SKM-1 (cell line): ENCODE measurements at regions not wholly inside any gene's neighbourhood (a gene's known extent, or its start where the extent isn't known, plus 50 kb on each side); places are given as distances from the start of the nearest gene placed in this dataset.

Source experiments
- DNase-seq: peaks from one replicate; lab custom pipeline; 2025; ENCODE audit not compliant: unreplicated experiment; lab: John Stamatoyannopoulos, UW

DNA sequence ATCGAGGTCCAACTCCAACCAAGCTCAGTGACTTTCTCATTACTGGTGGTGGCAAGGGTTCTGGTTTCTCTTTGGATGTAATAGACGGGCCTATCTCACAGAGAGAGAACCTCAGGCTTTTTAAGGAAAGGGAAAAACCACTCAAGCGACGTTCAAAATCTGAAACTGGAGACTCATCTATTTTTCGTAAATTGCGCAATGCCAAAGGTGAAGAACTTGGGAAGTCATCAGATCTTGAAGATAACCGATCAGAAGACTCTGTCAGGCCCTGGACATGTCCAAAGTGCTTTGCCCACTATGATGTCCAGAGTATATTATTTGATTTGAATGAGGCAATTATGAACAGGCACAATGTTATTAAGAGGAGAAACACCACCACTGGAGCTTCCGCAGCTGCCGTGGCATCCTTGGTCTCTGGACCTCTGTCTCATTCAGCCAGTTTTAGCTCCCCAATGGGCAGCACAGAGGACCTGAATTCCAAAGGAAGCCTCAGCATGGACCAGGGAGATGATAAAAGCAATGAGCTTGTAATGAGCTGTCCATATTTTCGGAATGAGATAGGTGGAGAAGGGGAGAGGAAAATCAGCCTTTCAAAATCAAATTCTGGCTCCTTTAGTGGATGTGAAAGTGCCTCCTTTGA lies 343.5 kb upstream of the RGS6 start:
- DNase-seq, result no peak

DNA sequence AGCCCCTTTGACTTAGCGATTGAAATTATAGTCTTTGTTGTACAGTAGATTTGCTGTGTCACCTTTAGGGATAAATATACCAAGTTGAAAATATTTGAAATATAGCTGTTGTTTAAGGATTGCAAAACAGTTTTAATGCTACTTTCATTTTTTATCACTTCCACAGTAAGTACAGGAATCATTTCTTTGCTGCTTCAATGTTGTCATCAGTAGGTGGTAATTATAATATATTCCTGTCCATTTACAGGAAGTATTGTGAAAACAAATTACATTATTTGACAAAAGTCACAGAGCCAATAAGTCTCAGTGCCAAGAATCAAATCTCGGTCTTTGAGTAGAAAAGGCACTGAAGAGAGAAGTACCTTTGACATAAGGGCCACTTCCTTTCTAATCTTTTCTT lies 342.6 kb upstream of the RGS6 start:
- no peak for DNase-seq

DNA sequence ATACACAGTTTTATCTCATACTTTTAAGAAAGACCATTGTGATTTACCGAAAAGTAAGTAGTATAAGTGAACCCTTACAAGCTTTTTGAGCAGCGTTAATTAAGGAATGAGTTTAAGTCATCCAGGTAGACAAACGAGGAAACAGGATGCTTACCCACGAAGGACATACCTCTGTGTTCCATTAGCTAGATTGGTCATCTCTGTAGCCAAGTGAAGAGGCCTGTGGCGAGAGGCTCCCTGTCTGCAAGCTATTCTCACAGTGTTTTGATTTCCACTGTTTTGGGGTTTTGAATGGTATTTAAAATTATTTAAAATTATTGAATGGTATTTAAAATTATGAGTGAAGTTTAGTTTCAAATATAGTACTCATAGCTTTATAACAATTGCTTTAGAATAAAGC lies 342.1 kb upstream of the RGS6 start:
- DNase-seq, result no peak

DNA sequence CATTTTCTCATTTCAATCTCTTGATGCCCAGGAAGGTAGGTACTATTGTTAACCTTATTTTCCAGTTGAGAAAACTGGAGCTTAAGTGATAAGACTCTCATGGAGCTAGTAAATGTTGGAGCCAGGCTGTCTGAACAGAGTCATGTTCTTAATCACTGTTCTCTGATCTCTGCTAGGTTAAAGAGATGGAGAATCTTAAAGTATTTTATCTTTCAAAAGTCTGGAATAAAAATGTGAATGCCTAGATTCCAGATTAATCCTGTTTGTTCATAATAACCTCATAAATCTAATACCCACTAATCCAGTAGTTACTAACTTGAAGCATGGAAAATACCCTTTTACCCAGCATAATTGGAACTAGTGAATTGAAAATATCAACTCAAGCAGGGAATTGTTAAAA lies 341.0 kb upstream of the RGS6 start:
- no peak for DNase-seq

DNA sequence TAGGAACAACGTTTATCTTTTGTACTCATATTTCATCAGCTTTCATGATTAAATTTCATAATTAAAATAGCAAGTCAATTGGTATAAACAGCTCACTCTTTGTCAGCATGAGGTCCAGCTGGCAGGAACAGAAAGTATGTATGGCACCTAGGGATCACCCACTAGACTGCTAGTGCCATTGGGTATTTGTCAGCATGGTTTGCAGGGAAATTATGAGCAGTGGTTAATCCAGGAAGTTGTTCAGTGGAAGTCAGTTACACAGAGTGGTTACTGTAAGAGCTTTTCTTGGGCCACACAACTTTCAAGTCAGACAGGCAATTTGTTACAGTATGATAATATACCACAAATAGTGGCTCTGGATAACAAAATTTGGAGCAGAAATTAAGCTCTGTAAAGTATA lies 340.3 kb upstream of the RGS6 start:
- peak; percentile 6 for DNase-seq

DNA sequence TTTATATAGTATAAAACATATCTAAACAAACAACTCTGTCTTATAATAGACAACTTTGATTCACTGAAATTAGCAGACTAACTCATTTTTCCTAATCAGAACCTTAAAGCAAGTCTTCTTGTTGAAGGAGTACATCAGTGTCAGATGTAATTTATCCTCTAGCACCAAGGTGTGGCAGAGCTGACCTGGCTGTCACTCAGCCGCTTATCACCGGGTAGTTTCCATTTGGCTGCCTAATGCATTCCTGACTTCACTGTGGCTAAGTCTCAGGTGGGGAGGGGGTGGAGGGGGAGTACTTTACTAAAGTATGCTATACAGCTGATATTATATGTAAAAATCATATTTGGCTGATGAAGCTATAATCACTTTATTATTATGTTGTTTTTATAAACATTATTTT lies 339.9 kb upstream of the RGS6 start:
- DNase-seq, result no peak

DNA sequence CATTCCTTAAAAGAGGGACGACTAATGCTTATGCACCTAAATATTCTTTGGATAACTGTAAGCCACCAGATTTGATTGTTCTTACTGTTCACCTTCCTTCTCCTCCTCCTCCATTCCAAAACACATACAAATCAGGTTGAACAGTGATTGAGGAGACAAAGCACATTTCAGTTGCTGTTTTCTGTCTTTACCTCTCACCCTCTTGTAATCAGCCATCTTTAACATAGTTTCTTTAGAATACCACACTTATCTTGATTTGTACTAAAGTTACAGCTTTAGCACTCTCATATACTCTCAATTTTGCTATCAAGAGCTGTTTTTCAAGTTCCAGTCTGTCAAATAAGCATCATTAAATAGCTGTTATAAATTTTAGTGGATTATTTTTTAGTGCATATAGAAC lies 338.3 kb upstream of the RGS6 start:
- DNase-seq, result no peak

DNA sequence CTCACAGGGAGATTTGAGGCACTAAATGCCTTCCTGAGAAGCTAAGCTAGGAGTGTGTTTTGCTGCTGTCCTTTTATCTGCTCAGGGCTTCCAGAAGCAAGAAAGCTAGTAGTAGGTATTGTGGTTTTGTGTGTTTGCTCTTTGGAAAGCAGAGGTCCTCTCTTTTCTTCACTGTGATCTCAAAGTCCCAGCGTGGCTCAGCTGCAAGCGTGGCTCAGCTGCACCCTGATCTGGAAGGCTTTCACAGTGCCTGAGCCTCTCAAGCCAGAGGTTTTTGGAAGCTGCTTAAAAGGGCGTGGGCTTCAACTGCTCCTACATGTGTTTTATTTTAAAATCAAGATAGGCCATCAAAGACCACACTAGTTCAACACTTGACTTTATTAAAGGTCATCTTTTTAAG lies 337.4 kb upstream of the RGS6 start:
- DNase-seq, result no peak

DNA sequence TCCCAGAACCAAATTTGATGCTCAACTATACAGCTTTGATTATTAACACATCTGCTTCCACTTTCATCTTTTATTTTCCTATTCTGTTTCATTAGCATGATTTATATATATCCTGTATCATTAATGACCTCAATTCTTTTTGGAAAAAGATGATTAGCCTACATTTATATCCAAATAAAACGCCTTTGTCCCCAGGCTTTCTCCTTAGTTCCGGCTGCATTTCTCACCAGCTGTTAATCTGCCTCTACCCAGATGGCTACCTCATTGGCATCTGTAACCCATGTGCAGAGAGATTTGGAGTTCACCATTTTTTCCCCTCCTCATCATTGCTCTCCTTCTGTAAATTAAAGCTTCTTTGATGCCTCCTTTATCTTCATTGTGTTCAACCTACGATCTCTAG lies 336.8 kb upstream of the RGS6 start:
- DNase-seq, result no peak

DNA sequence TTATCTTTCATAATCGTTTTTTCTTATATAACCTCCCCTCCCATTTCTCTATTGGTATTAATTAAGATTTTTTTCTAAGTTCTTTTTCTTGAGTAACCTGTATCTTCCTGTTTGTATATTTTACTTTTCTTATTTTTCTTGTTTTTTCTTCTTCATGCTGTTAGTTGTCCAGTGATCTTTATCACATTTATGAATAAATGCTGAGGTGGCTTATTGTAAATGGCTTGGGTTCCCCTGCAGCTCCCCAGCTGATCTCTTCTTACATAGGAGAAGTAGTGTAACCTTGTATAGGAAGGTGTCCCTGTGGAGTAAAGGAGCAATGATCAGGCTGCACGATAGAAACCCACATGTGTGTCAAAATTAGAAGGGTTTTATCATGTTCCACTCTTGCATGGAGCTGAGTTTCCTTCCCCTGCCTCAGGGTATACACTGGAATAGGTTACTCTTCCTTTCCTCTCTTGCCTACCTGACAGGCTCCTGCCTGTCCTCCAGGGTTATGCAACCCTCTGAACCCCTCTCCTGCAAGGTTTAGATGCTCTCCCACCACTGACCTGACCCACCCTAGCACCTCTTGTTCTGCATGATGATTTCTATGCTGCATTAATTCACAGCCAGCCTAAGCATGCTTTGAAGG lies 334.8 kb upstream of the RGS6 start:
- DNase-seq, result no peak

DNA sequence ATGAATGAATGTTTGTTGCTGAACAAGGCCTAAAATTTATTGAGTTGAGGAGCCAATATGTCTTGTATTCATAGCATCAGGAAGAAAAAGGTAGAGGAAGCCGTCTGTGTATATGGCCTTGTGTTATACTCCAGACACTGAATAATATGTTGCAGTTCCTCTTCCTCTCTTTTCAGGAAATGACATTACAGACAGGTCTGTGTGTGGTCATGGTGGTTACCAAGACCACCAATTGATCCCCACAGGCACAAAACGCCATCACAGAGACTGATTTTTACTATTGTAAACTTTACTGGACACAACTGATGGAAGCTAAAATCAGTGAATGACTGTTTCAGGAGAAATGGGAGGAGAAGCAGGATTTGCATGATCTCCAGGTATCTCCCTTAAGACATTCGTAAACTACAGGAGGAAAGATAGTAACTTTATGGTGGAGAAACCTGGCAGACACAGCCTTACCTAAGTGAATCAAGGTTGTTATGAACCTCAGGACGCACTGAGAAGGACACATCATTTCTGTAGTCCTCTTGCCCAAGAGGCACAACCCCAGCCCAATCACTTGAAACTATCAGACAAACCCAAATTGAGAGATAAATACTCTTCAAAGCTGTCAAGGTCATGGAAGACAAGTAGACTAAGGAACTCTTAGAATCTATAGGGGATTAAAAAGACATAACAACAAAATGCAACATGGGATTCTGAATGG lies 334.1 kb upstream of the RGS6 start:
- peak; percentile 2 for DNase-seq

DNA sequence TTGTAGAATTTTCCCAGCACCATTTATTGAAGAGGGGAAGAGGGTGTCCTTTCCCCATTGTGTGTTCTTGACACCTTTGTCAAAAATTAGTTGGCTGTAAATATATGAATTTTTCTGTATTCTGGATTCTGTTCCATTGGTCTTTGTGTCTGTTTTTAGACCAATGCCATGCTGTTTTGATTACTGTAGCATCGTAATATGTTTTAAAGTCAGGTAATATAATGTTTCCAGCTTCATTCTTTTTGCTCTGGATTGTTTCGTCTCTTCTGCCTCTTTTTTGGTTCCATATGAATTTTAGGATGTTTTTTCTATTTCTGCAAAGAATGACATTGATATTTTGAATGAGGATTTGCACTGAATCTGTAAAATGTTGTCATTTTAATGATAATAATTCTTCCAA lies 331.9 kb upstream of the RGS6 start:
- no peak for DNase-seq

DNA sequence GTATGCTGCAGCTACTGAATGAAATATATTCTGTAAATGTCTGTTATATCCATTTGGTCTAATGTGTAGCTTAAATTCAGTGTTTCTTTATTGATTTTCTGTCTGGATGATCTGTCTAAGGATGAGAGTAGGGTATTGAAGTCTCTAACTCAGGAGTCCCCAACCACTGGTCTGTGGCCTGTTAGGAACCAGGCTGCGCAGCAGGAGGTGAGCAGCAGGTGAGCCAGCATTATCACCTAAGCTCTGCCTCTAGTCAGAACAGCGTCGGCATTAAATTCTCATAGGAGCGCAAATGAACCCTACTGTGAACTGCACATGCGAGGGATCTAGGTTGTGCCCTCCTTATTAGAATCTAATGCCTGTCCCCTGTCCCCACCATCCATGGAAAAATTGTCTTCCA lies 329.7 kb upstream of the RGS6 start:
- DNase-seq, result no peak

DNA sequence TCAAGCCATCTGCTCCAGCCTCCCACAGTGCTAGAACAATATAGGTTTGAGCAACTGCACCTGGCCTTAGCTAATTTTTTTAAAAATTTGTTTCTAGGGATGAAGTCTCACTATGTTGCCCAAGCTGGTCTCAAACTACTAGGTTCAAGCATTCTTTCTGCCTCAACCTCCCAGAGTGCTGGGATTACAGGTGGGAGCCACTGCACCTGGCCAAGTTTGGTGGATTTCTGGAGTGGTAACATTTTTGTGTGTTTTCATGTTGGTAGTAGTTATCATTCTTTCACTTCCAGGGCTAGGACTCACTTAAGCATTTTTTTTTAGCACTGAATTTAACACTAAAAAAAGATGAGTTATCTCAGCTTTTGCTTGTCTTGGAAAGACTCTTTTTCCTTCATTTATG lies 328.0 kb upstream of the RGS6 start:
- no peak for DNase-seq

DNA sequence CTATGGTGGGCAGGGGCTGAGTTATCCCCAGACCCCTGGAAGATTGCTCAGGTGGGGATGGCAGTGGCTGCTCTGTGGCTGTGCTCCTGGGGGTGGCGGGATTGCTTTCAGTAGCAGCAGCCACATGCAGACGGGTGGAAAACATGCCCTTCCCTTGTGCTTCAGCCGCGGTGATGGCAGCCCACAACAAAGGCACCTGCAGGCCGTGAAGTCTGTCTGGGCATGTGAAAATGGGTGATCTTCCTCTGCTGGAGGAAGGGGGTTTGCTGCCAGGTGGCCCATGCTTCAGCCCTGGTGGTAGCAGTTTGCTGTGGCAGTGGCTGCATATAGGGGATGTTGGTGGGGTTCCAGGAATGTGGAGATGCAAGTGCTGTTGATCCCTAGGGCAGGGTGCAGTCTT lies 326.2 kb upstream of the RGS6 start:
- no peak for DNase-seq

DNA sequence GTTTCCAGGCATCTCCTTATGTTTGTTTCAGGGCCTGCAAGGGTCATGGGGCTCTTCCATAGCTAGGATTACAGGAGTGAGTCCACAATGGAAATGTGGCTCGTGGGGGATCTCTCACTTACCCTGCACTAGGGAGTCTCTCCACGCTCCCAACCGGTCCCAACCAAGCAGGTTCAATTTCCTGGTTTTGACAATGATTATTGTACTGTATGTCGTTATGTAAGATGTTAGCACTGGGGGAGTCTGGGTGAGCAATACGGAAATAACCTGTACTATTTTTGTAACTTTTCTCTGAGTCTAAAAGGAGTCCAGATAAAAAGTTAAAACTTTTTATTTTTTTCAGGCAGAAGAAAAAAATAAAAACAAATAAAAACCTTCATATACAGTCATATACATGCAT lies 325.7 kb upstream of the RGS6 start:
- DNase-seq, result no peak

DNA sequence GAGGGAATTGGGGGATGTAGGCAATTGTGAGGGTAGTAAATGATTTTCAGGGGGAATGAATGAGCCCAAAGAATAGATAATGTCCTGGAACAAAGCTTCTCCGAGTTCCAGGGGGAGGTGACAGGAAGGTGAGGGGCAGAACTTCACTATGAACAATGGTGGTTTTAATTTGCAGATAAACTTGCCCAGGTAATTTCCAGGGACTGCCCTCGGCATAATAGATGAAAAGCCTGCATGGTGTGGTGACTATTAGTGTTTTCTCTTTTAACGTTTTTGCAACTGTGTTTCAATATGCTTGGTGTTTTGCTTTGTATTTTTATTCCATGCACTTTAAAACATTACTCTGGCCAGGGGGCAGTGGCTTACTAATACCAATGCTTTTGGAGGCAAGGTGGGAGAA lies 325.2 kb upstream of the RGS6 start:
- no peak for DNase-seq

DNA sequence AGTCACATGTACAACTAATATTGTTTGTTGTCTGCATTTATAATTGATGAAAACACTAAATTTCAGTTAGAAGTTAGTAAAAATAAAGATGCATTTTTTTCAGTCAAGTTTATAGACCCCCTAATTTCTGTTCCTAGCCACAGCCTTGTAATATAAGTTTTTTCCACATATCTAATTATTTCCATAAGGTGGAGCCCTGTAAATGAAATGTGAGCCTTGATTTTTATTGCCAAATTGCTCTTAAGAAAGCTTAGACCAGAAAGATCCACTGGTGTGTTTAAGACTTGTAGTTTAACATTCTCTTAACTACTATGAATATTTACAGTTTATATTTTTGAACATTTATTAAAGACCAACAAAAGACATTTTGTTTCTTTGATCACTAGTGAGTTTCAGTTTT lies 322.1 kb upstream of the RGS6 start:
- DNase-seq, result no peak

DNA sequence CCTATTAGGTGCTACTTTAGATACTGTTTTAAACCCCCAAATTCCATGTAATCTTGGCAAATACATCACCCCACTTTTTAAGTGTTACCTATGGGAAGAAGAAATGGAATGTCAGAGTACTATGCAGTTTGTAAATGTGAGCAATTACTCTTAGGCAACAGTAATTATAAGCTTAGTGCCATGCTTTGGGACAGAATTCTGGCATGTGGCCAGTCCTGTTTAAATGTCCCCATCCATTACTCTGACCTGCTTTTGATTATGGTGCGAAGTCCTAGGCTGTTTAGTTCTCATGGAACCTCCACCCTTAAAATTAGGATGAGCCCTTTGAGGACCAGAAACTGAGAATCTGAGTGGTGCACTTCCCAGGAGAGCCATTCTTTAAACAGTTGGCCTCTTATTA lies 321.4 kb upstream of the RGS6 start:
- no peak for DNase-seq

DNA sequence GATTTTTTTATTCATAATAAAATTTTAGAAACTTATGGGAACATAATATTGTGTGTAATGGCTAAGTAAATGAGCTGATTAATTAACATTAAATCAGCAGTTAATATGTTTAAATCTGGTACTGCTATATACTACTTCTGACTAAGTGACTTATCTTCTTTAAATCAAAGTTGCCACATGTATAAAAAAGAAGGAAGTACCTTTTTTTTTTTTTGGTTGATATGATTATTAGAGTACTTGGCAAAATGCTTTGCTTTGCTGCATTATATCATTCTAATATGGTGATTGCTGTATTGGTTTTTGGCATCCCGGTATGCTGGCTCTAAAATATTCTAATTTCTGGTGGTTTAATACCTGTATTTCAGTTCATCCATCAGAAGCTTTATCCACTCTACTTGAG lies 319.1 kb upstream of the RGS6 start:
- DNase-seq, result no peak

DNA sequence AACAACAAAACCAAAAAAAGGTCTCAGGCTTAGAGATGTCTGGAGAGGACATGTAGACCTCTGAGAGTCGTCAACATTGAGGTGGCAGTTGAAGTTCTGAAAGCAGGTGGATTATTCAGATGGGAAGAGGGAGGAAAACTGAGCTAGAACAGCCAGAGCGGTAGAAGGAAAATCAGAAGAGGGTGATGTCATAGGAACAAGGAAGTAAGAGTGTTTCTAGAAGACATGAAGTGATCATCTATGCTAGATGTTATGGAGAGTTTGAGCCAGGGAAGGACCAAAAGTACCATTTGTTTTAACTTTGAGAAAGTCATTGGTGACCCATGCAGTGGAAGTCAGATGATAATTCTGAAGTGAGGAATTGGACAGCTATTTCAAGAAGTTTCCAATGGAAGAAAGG lies 316.2 kb upstream of the RGS6 start:
- DNase-seq, result no peak

DNA sequence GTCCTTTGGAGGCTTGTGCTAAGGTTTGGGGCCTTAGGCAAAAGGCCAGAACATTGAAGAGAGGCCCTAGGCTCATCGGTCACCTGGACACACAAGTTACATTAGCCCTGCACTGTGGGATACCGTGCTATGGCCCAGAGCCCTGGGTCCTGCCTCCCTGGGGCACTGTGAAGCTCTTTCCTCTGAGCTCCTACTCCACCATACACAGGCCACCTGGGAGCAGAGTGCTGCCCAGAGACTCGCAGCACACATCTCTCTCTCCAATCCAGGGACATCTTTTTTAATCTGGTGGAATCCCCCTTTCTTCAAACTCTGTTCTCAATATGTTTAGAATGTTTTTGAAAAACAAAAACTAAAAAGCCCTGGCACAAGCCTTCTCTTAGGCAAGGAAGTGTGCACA lies 314.2 kb upstream of the RGS6 start:
- DNase-seq, result no peak

DNA sequence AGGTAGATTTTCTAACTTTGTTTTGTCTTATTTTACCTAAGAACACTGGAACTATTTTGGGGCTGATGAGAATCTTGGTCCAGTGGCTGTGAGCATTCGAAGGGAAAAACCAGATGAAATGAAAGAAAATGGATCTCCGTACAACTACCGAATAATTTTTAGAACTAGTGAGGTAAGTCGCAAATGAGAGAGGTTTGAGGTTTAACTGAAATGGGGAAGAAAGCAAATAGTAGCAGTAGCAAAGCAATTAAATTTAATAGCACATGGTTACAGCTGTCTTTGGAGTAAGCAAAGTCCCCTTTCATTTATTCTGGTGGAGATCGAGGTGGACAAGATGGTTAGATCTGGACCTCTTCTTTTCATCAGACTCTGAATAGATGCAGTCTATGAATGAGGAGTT lies 313.5 kb upstream of the RGS6 start:
- DNase-seq, result no peak
